SH-SY5Y (cell line): ENCODE measurements at regions not wholly inside any gene's neighbourhood (a gene's known extent, or its start where the extent isn't known, plus 50 kb on each side); places are given as distances from the start of the nearest gene placed in this dataset.

Experiments
- GATA2 ChIP-seq: IDR thresholded peaks from 2 replicates; pipeline ENCODE4 v1.6.1; 2011; ENCODE audit warnings: mild to moderate bottlenecking, low read depth, low read length
- GATA3 ChIP-seq: IDR thresholded peaks from 2 replicates; pipeline ENCODE4 v1.6.1; 2011; ENCODE audit warnings: low read depth, mild to moderate bottlenecking, low read length, moderate library complexity

GRCh38 chr10:109618301-109618700 is 305.0 kb downstream of the XPNPEP1 start:
- TF ChIP-seq GATA2 (no peak), GATA3 (no peak)
